Choroid plexus epithelial cell (primary cell): ENCODE measurements at regions not wholly inside any gene's neighbourhood (a gene's known extent, or its start where the extent isn't known, plus 50 kb on each side); places are given as distances from the start of the nearest gene placed in this dataset.

Experiments used
- DNase-seq: peaks from one replicate; pipeline ENCODE4 v3.0.0-alpha.2; 2010; ENCODE audit warnings: low read depth
- H3K4me3 ChIP-seq: 2 replicates; pipeline ENCODE4 v1.5.1; 2011; ENCODE audit warnings: low read depth, mild to moderate bottlenecking, control low read depth, low read length, moderate library complexity
- CTCF ChIP-seq: conservative IDR thresholded peaks from 2 replicates; pipeline ENCODE4 v1.5.1; 2011; ENCODE audit warnings: low read depth, mild to moderate bottlenecking, control low read depth, inconsistent platforms, low read length, moderate library complexity

- TF ChIP-seq CTCF, result no peak
- DNase-seq, result no peak
- H3K4me3 ChIP-seq, result no peak overlapping the region
Measured at GRCh38 chr15:35150361-35150760, 65.3 kb upstream of the NANOGP8 start.

- TF ChIP-seq CTCF, result no peak
- H3K4me3 ChIP-seq, result no peak overlapping the region
- no peak for DNase-seq
Measured at GRCh38 chr15:35145336-35145735, 60.2 kb upstream of the NANOGP8 start.

- no peak for TF ChIP-seq CTCF
- DNase-seq, result peak; percentile 19
- H3K4me3 ChIP-seq, result no peak overlapping the region
Measured at GRCh38 chr15:35142578-35142977, 57.5 kb upstream of the NANOGP8 start.

- no peak for TF ChIP-seq CTCF
- no peak overlapping the region for H3K4me3 ChIP-seq
- DNase-seq, result peak; percentile 94
Measured at GRCh38 chr15:35141743-35142471, 56.8 kb upstream of the NANOGP8 start.

- H3K4me3 ChIP-seq, result no peak overlapping the region
- no peak for DNase-seq
- no peak for TF ChIP-seq CTCF
Measured at GRCh38 chr15:35139822-35140221, 54.7 kb upstream of the NANOGP8 start.

GRCh38 chr15:35137190-35137574 is 52.1 kb upstream of the NANOGP8 start:
- TF ChIP-seq CTCF, result no peak
- no peak overlapping the region for H3K4me3 ChIP-seq
- no peak for DNase-seq

- no peak for DNase-seq
- no peak overlapping the region for H3K4me3 ChIP-seq
- no peak for TF ChIP-seq CTCF
Measured at GRCh38 chr15:35136321-35137189, 51.5 kb upstream of the NANOGP8 start.
